ENCODE measurements at regions not wholly inside any gene's neighbourhood (a gene's known extent, or its start where the extent isn't known, plus 50 kb on each side); places are given as distances from the start of the nearest gene placed in this dataset.

GRCh38 chr7:31456646-31457368 is 57.1 kb upstream of the ITPRID1 start:
- DNase-seq, result no peak

- no peak for DNase-seq
These were observed 56.3 kb upstream of the ITPRID1 start for GRCh38 chr7:31457551-31457950.

- no peak for DNase-seq
These were observed 55.7 kb upstream of the ITPRID1 start for GRCh38 chr7:31458203-31458602.

- no peak for DNase-seq
These were observed 51.3 kb upstream of the ITPRID1 start for GRCh38 chr7:31462636-31463035.
